DND-41 (cell line): ENCODE measurements at regions not wholly inside any gene's neighbourhood (a gene's known extent, or its start where the extent isn't known, plus 50 kb on each side); places are given as distances from the start of the nearest gene placed in this dataset.

Experiments
- CTCF ChIP-seq: IDR thresholded peaks from 2 replicates; pipeline ENCODE4 v1.5.1; 2012; ENCODE audit warnings: borderline replicate concordance, low read length, moderate library complexity, mild to moderate bottlenecking; ENCODE audit not compliant: poor library complexity, severe bottlenecking; ENCODE audit errors: extremely low read depth
- EZH2 ChIP-seq: IDR thresholded peaks from 3 replicates; pipeline ENCODE4 v1.6.1; 2012; ENCODE audit warnings: borderline replicate concordance, low read depth, mild to moderate bottlenecking, moderate library complexity, low read length, inconsistent platforms; ENCODE audit not compliant: severe bottlenecking

GRCh38 chr1:172936088-172936645 is 114.6 kb downstream of the TNFSF18 start:
- no peak for TF ChIP-seq CTCF
- TF ChIP-seq EZH2, result no peak
